Stimulated activated CD4-positive, alpha-beta T cell treated with anti-CD3 and anti-CD28 coated beads, Interleukin-4, amount 100 ng/mL, for 48 hours (primary cell): ENCODE measurements at regions not wholly inside any gene's neighbourhood (a gene's known extent, or its start where the extent isn't known, plus 50 kb on each side); places are given as distances from the start of the nearest gene placed in this dataset.

Experiments
- DNase-seq, 2 donors: peaks; one replicate each; pipeline ENCODE4 v3.0.0-alpha.2; 2020; ENCODE audit warnings: low read depth in 2 of 2

DNA sequence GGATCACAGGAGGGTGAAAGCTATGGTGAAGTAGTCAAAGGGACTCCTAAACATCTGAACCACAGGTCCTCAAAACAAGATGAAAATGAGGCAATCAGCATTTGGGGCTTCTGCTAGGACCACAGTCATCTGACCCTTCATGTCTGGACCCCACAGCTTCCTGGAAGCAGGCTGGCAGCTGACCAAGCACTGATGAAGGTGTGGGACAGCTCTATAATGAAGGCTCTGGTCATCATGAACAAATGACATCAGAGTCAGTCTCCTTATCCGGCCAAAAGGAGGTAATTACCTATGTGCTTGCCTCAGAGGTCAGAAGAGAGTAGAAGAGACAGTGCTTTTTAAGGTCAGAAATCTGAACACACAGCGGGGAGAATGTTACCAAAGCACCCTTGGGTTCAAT, 101.2 kb upstream of the GNAO1 start:
- no peak for DNase-seq

DNA sequence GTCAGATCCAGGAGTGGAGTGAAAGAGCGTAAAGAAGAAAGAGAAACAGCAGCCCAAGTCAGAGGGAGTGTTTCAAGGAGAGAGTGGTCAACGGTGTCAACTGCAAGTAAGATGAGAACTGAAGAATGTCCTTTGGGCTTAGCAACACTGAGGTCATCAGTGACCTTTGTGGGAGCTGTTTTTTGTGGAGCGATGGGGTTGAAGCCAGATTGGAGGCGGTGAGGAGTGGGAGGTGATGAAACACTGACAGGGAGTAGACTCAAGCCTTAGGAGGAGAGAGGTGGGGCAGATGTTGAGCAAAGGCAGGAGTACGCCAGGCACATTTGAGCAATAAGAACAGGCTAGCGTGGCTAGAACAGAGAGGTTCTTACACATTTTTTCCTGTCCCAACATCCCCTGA, 103.7 kb upstream of the GNAO1 start:
- no peak for DNase-seq

DNA sequence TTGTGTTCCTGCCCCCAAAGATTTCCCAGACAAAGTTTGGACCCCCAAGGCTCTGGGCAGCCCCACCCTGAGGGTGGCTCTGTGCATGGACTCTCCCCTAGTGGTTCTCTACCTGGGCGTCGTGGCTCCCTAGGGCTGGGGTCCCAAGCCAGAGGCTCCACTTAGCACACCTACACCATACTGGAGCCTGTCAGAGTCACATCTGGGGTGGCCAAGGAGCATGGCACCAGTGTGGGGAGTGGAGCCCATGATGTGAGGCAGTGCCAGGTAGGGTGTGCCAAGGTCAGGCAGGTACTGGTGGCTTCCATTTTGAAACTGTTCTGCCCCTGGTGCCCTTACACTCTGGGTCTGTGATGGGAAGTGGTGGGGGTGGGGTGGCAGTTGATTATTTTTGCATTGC, 109.9 kb upstream of the GNAO1 start:
- DNase-seq = no peak

DNA sequence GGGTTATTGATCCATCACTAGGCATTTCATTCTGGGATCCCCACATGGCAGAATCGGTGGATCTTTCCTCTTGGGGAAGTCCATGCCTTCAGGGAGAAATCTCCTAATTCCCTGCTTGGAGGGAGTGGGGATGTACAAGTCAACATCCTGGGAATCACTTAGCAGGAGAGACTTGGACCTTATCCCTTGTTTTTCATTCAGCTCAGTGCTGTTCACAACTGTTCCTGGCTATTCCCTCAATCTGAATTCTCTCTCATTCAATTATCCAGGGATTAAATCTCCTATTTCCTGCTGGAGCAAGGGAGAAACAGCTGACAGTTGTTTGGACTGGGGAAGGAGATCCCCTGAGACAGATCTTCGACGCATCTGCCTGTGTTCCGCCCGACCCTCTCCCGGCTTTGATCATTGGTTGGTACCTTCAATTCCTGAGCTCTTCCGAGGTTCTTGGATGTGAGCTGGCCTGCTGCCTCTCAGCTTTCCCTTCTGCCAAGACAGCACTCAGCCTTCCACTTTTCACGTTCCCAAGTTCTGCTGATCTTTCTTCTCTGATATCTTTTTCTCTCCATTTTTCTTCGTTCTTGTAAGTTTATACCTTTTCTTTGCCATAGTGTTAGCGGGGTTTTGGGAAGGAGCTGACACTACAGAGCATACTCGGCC, 115.4 kb upstream of the GNAO1 start:
- no peak for DNase-seq

DNA sequence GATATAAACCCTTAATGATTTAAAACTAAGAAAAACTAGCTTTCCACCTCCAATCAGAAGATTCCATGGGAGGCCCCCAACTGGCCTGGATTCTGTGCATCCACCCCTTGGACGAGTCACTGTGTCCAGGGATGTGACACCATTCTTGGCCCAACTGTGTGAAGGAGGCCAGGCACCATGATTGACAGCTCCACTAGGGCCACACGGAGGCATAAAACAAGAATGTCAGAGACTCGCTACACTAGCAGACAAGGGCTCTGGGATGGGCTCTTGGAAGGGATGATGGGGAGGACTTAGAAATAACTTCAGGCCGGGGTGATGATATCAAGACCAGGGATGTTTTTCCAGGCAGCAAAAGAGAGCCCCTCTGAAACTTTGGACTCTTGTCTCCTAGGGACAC, 117.8 kb upstream of the GNAO1 start:
- DNase-seq = no peak

DNA sequence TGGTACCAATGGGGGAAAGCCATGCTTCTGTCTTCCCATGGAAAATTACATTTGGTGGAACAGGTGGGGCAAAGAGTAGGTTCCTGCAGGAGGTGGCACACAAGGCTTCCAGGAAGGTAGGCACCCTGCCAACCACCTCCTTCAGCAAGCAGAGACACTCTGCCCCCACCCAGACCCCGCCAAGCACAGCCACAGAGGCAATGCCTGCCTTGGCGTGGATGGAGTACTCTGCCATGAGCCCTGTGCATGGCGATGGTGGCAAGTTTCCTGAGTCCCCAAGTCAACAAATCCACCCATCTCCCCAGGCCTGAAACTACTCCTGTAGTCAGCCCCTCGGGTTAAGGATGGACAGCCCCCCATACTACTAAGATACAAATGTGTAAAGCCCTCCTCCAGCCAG, 119.2 kb upstream of the GNAO1 start:
- DNase-seq = no peak

DNA sequence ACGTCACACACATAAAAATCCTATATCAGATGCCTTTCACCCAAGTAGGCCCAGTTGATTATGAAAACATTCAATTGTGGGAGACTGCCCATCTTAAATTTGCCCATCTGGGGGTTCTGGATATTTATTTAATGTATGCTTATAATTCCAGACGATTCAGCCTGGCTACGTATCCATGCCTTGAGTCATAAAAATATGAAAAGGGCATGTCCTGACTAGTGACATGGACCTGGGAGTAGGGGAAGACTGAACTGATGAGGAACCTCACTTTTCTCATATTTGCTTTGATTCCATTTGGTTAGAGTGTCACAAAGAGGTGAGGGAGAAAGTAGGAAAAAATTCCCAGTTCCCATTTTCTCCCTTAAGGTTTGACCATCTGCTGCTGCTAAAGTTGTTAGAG, 122.5 kb upstream of the GNAO1 start:
- no peak for DNase-seq

DNA sequence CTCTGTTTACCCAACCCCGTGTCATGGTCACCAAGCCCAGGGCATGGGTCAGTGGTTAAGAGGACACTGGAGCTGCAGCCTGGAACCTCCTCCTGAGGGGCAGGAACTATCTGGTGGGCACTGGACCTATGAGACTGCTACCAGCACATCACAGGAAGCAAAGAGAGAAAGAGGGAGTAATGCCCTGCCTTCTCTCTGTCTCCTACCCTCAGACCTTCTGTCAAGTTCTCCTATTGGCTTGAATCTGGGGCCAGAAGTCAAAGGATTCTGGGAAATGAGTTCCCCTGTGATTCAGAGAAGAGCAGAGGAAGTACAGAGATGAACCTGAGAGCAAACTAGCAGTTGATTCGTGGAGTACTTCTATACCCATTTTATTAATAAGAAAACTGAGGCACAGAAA, 123.0 kb upstream of the GNAO1 start:
- no peak for DNase-seq

DNA sequence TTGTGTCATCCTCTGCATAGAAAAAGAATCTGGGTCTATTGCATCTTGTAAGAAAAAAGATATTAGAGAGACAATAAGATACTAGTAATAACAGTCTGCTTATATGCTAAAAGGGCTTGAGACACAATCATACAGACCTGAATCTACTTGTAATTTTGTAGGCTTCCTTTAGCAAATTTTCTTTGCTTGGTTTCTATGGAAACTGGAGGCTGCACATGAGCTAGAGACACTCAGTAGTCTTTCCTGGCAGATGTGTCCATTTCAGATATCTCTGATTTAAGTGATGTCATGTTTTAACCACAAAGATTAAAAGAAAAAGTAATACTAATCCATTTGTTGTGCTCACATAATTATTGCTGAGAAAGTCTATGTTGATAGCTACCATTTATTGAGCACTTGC, 123.9 kb upstream of the GNAO1 start:
- no peak for DNase-seq

DNA sequence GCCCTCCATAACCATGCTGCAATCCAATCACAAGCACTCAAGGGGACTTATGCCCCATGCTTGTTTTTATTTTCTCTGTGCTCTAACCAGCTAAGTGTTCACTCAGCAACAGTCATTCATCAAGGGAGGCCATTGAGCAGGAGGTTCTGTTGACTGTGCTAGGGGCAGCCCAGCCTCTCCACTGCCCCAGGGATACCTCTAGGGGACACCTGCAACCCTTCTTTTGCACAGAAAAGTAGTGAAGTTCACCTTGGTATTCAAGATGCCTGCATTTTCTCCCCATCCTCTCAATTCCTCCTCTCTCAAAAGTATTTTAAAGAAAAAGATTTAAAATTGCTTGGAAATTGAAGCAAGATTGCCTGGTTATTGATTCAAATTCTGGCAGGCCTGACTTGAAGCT, 124.7 kb upstream of the GNAO1 start:
- DNase-seq = no peak

DNA sequence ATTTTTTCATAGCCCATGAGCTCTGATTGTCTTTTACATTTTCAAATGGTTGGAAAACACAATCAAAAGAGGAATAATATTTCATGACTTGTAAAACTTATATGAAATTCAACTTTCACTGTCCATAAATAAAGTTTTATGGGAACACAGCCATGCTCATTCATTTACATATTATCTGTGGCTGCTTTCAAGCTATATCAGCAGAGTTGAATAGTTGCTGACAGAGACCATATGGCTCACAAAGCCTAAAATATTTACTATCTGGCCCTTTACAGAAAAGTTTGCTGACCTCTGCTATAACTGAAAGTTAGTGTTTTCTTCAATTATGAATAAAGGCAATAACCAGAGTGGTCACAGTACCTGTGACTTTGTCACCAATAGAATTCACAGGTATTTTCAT, 128.2 kb upstream of the GNAO1 start:
- no peak for DNase-seq

DNA sequence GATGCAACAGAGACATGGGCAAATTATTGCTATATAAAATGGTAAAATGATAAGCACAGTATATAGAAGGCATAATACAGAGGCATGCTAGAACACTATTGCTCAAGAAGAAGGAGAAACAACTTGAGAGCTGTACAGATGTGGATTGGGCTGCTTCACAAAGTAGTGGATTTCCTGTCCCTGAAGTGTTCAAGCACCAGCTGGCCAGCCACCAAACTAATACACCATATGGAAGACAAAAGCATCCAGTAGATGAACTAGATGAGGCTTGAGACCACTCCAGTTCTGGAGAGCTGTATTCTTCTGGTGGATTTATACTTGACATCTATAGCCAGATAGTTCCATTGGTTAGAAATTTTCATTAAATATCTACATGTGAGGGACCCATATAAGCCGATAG, 134.1 kb upstream of the GNAO1 start:
- no peak for DNase-seq

DNA sequence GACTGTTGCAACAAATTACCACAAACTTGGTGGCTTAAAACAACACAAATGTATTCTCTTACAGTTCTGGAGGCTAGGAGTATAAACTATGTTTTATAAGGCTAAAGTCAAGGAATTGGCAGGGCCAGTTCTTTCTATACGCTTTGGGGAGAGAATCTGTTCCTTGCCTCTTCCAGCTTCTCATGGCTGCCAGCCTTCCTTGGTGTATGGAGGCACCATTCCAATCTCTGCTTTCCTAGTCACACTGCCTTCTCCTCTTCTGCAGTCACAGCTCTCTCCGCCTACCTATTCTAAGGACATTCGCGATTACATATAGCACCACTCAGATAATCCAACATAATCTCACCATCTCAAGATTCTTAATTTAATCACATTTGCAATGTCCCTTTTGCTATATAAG, 140.4 kb upstream of the GNAO1 start:
- DNase-seq = no peak

DNA sequence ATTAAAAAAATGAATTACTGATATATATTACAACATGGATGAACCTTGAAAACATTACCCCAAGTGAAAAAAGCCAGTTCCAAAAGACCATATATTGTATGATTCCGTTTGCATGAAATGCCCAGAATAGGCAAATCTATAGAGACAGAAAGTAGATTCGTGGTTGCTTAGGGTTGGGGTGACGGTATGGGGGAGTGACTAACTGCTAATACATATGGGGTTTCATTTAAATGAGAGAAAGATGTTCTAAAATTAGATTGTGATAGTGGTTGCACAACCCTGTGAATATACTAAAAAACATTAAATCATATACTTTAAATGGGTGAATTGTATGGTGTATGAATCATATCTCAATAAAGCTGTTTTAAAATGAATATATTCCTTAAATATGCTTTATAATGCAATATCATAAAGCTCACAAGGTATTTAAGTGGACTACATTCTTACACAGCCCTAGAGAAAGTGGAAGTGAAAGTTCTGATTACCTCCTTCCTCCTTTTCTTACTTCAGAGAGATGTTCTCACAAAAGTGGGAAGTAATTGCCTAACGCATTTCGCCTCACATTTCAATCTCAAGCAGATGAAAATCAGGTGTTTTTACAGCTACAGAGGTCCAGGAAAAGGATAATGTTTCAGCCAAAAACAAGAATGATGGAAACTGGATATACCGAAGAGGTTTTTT, 142.7 kb upstream of the GNAO1 start:
- DNase-seq = no peak

DNA sequence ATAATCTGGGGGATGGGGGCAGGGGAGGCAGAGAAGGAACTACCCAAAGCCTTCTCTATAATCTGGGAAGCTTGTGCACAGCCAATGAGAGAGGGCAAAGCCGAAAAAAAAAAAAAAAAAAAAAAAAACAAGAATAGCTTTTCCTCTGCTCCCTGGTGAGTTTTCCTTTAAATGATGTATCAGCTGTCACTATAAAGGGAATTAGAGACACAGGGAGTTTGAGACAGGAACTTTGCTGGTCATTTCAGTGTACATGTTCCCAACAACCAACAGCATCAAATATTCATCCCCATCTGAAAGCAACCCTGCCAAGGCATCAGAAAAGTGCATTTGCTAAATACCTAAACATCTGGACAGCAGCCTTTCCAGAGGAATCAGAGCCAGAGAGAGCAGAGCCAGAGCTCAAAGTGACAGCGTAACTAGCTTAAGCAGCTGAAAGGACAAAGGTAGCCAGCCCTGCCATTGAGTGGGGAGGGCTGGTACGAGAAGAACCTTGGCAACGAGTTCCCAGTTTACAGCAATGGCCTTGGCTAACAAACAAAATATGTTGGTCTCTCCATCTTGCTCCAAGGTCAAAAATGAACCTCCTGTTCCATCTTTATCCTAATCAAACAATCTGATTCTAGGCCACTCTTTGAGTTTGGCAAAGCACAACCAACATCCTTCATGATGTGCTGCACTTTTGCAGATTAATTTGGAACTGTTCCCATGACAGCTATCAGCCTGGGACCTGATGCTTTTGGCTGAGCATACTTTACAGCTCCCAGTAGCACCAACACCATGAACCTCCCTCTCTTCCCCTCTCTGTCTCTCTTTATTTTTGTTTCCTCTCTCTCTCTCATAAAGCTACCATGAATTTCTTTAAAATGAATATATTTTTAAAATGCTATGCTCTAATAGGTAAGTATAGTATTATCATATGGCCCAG, 143.7 kb upstream of the GNAO1 start:
- DNase-seq = no peak

DNA sequence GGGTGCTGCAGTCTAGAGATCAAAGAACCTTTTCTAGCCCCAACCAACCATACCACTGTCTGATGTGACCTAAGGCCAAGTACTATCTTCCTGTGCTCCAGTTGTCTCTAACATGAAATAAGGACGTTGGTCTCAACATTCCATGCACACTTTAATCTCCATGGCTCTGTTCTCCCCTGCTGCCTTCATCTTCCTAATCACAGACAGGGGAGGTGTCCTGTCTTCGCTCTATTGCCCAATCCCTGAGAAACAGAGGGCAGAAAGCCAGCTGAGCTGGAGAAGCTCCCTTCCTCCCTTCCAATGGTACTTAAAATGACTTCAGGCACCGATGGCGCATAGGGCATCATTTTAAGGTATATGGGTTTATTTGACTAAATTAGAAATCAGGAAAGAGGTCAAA, 148.9 kb upstream of the GNAO1 start:
- no peak for DNase-seq

DNA sequence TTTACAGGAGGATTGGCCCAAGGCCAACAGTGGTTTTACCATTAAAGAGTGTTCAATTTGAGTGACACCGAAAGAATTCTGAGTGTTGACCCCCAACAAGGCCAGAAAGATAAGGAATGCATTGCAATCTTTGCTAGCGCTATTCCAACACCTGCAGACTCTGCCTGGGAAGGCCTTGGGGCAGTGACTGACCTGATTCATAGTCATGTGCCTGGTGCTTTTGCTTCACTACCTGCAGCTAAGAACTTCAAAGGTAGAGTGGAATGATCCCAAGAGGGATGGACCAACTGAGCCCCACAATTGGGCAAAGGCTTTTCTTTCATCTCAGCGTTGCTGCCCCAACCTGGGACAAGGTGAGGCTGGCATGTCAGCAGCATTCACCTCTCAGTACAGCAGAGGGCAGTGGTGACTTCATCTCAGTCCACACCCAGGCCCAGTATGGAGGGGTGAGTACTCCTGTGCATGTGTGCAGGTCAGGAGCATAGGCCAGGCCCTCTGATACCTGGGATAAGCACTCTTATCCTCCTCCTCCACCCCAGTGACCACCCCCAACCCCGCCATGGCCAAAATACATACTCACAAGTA, 149.6 kb upstream of the GNAO1 start:
- no peak for DNase-seq

DNA sequence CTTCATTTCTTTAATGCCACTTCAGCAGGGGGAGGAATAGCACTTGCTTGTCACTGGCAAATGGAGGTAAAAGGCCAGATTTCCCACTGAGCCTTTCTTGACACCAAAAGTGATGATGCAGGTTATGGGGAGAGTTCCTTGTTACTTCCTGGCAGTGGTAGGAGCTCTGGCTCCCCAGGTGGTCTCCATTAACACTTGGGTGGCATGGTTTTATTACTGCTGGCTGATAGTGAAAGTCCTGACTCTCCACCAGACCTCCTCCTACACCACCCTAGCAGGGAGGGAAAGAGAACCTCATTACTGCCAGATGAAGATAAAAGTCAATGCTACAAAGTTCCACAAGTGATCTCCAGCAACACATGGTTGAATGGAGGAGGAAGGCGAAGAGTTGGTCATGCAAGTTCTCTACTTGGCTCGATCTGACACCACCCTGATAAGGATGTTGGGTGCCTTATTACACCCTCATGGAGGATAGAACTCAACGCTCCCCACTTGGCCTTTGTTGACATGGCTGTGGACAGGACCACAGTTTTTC, 152.7 kb upstream of the GNAO1 start:
- no peak for DNase-seq

DNA sequence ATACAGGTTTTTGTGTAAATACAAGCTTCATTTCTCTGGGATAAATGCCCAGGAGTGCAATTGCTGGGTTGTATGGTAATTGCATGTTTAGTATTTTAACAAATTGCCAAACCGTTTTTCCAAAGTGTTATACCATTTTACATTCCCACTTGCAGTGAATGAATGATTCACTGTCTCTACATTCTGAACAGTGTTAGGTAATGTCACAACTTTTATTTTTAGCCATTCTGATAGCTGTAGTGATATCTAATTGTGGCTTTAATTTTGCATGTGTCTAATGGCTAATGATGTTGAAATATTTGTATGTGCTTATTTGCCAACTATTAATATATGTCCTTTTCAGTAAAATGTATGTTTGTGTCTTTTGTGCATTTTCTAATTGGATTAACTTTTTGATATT, 156.9 kb upstream of the CES5A start:
- no peak for DNase-seq

DNA sequence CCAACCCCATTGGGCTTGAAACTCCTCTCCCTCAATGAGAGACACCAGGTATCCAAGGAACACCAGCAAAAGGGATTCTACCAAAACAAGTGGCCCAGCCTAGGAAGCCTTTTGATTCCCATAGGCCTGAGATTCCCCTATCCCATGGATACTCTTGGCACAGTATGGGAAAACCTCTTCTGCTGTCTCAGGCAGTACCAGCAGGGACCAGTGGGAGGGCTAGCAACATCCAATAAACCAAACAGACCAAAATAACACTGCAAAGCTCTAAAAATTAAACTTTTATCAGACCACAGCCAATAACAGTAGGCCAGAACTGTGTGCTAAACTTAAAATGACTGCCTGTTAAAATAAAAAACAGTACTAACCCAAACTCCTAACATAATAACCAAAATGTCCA, 153.9 kb upstream of the CES5A start:
- DNase-seq = no peak

DNA sequence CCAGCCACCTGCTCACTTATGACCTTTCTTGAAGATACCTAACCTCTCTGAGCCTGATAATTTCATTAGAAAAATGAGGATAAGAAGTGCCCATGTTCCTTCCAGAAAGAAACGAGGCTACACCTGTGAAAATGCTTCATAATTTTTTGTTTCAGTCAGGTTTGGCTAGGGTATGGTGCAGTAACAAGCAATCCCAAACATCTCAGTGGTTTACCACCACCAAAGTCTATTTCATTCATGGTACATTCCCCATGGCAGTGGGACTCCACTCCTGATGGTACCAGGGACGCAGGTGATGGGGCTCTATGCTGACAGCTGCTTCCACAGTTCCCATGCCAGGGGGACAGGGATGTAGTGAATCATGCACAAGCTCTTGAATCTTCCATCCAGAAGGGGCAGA, 147.6 kb upstream of the CES5A start:
- no peak for DNase-seq

DNA sequence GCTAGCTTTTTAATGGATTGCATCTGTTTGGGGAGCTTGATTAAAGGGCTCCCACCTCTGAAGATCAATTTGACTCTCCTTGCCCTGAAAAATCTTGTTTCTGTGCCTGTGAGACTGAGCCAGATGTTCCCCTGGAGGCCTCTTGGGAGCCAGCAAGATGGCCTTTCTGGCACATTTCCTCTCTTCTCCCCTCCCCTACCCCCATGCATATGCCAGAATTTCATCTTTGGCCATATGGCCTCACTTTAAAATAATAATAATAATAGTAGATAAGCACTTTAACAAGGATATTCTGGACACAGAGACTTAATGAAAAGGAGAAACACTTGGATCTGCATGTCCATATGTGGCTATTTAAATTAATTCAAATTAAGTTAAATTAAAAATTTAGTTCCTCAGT, 144.1 kb upstream of the CES5A start:
- DNase-seq = no peak
